ENCODE measurements at regions not wholly inside any gene's neighbourhood (a gene's known extent, or its start where the extent isn't known, plus 50 kb on each side); places are given as distances from the start of the nearest gene placed in this dataset.

GRCh38 chr10:130370721-130371120, 234.5 kb downstream of the GLRX3 start:
- TF ChIP-seq CTCF (conservative IDR thresholded peaks at IDR 0.05): no peak
- no peak for TF ChIP-seq ZFX (IDR thresholded peaks at IDR 0.05)
